Thyroid gland (tissue), 4 donors: ENCODE measurements at regions not wholly inside any gene's neighbourhood (a gene's known extent, or its start where the extent isn't known, plus 50 kb on each side); places are given as distances from the start of the nearest gene placed in this dataset.

Experiments used
- POLR2A ChIP-seq, 2 donors: fragments of 450-650 bp; IDR thresholded peaks; one replicate each; pipeline ENCODE4 v1.6.1; 2017; ENCODE audit warnings: antibody characterized with exemption in 2 of 2, mild to moderate bottlenecking in 2 of 2, moderate library complexity in 1 of 2
- TF ChIP-seq, protein P1 (sequence below), 6 experiments: fragments of 200-600 bp in 3 of 6; fragments of 450-650 bp in 3 of 6; sonication (generic) in 3 of 6; IDR thresholded peaks; one replicate each; pipeline ENCODE4 v1.5.1; 2016 to 2019; ENCODE audit warnings: antibody characterized with exemption in 6 of 6, mild to moderate bottlenecking in 2 of 6, inconsistent platforms in 1 of 6, moderate library complexity in 1 of 6

DNA sequence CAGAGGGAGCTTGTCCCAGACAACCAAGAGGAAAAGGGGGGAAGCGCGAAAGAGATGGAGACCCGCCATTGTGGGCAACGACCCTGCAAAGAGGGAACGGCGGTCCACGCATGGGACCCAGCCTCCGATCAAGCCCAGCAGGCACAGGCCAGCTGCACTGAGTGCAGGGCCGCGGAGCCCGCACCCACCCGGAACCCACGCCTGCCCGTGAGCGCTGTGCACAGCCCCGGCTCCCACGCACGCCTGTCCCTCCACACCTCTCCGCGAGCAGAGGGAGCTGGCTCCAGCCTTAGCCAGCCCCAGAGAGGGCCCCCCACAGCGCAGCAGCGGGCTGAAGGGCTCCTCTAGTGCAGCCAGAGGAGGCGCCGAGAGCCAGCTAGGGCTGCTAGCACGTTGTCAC, 416.5 kb downstream of the DMRTA1 start:
- TF ChIP-seq, protein P1, sequence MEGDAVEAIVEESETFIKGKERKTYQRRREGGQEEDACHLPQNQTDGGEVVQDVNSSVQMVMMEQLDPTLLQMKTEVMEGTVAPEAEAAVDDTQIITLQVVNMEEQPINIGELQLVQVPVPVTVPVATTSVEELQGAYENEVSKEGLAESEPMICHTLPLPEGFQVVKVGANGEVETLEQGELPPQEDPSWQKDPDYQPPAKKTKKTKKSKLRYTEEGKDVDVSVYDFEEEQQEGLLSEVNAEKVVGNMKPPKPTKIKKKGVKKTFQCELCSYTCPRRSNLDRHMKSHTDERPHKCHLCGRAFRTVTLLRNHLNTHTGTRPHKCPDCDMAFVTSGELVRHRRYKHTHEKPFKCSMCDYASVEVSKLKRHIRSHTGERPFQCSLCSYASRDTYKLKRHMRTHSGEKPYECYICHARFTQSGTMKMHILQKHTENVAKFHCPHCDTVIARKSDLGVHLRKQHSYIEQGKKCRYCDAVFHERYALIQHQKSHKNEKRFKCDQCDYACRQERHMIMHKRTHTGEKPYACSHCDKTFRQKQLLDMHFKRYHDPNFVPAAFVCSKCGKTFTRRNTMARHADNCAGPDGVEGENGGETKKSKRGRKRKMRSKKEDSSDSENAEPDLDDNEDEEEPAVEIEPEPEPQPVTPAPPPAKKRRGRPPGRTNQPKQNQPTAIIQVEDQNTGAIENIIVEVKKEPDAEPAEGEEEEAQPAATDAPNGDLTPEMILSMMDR (IDR thresholded peaks at IDR 0.05): no peak
- TF ChIP-seq POLR2A (IDR thresholded peaks at IDR 0.05): no peak
